CD8-positive, alpha-beta memory T cell (primary cell): ENCODE measurements at regions not wholly inside any gene's neighbourhood (a gene's known extent, or its start where the extent isn't known, plus 50 kb on each side); places are given as distances from the start of the nearest gene placed in this dataset.

ENCODE experiments used
- CTCF ChIA-PET: fragments of 350-600 bp; sonication (Branson Sonifier 250); formaldehyde crosslinking; loops from one replicate; lab custom pipeline; 2021; ENCODE audit warnings: antibody characterized with exemption; lab: Charles Lee
- POLR2A ChIA-PET: fragments of 350-600 bp; sonication (Branson Sonifier 250); formaldehyde crosslinking; loops from one replicate; lab custom pipeline; 2021; ENCODE audit warnings: antibody characterized with exemption; lab: Charles Lee
- DNase-seq, 5 donors: peaks; one replicate each; pipeline versions ENCODE4 v3.0.0 to v3.0.0-alpha.2; 2020 to 2022; ENCODE audit warnings: mixed read lengths in 1 of 5
- H3K27ac ChIP-seq: one replicate; pipeline ENCODE4 v1.7.0; 2013; ENCODE audit warnings: low read depth, mild to moderate bottlenecking, low read length, moderate library complexity
- H3K27me3 ChIP-seq: 2 replicates; pipeline ENCODE4 v1.7.0; 2013; ENCODE audit warnings: low read length, mild to moderate bottlenecking; ENCODE audit not compliant: insufficient read depth, poor library complexity, severe bottlenecking
- H3K36me3 ChIP-seq: 2 replicates; pipeline ENCODE4 v1.7.0; 2013; ENCODE audit warnings: mild to moderate bottlenecking, low read length, moderate library complexity; ENCODE audit not compliant: insufficient read depth
- H3K4me1 ChIP-seq: 2 replicates; pipeline ENCODE4 v1.7.0; 2013; ENCODE audit warnings: mild to moderate bottlenecking, low read length, moderate library complexity; ENCODE audit not compliant: insufficient read depth
- H3K4me3 ChIP-seq: 2 replicates; pipeline ENCODE4 v1.7.0; 2013; ENCODE audit warnings: mild to moderate bottlenecking, low read length
- H3K9me3 ChIP-seq: 2 replicates; pipeline ENCODE4 v1.7.0; 2013; ENCODE audit warnings: mild to moderate bottlenecking, low read length
- H3K27ac Mint-ChIP-seq, 8 donors: one replicate each; pipeline ENCODE4 v1.8.0; 2020 to 2021; ENCODE audit warnings: mixed read lengths in 8 of 8, mild to moderate bottlenecking in 6 of 8, inconsistent platforms in 3 of 8, moderate library complexity in 3 of 8
- H3K27me3 Mint-ChIP-seq, 2 donors: one replicate each; pipeline ENCODE4 v1.8.0; 2020 to 2021; ENCODE audit warnings: mixed read lengths in 2 of 2, mild to moderate bottlenecking in 1 of 2, moderate library complexity in 1 of 2
- H3K36me3 Mint-ChIP-seq, 3 donors: one replicate each; pipeline ENCODE4 v1.8.0; 2020 to 2021; ENCODE audit warnings: mixed read lengths in 3 of 3, inconsistent platforms in 1 of 3, mild to moderate bottlenecking in 1 of 3
- H3K4me1 Mint-ChIP-seq, 3 donors: one replicate each; pipeline ENCODE4 v1.8.0; 2020 to 2021; ENCODE audit warnings: mixed read lengths in 3 of 3, inconsistent platforms in 1 of 3, mild to moderate bottlenecking in 1 of 3
- H3K4me3 Mint-ChIP-seq, 7 donors: one replicate each; pipeline ENCODE4 v1.8.0; 2020 to 2021; ENCODE audit warnings: mixed read lengths in 7 of 7, mild to moderate bottlenecking in 6 of 7, moderate library complexity in 4 of 7, inconsistent platforms in 2 of 7
- H3K9me3 Mint-ChIP-seq, 5 donors: one replicate each; pipeline ENCODE4 v1.8.0; 2020 to 2022; ENCODE audit warnings: mixed read lengths in 5 of 5, mild to moderate bottlenecking in 3 of 5, moderate library complexity in 2 of 5, inconsistent platforms in 1 of 5

DNA sequence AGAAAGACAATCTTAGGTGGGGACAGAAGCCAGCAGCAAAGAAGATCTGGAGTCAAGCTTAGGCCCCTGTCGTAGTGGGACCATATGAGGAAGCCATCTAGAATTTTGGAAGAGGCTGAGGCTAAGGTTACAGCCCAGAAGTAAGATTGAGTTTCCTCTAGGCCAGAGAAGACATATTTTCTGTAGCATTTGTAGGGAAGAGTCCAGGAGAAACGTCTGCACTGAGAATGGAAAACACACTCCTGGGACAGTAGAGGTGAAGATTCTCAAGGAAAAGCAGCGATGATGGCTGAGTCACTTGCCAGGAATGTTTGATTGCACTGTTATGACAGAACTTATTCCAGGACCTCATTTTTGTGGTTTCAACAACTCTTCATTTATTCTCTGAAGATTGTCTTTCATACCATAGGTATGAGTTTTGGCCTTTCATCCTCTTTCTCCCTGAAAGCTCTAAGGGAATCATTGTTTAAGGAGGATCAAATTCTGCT is 107.2 kb downstream of the GTPBP8 start:
- ChIA-PET CTCF (interaction anchor here (0.6 kb wide), 1 partner anchor 1244 kb away, joined by 4 read pairs; no protein-coding TSS in a partner anchor), POLR2A (no interaction called here)
- no peak overlapping the region for H3K4me3 Mint-ChIP-seq

DNA sequence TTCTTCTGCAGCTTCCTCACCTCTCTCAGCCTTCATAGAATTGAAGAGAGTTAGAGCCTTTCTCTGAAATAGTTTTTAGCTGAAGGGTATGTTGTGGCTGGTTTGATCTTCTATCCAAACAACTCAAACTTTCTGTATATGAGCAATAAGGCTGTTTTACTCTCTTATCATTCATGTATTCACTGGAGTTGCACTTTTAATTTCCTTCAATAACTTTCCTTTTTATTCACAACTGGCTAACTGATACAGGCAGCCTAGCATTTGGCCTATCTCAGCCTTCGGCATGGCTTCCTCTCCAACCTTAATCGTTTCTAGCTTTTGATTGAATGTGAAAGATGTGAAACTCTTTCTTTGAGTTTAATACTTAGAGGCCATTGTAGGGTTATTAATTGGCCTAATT is 109.3 kb downstream of the GTPBP8 start:
- H3K4me1 ChIP-seq = no peaks in the 10 kb centered on the region
- H3K36me3 ChIP-seq = no peaks in the 10 kb centered on the region
- no peaks in the 10 kb centered on the region for H3K4me1 Mint-ChIP-seq
- peaks cover 0 to 23% (median 8%) of the 10 kb centered on the region in 3 donors for H3K36me3 Mint-ChIP-seq
- no peak overlapping the region for H3K4me3 ChIP-seq
- H3K27me3 ChIP-seq = no peaks in the 10 kb centered on the region
- H3K27ac ChIP-seq = no peak overlapping the region
- POLR2A ChIA-PET = no interaction called here
- H3K27ac Mint-ChIP-seq = peak overlapping the region in 1 of 8 donors; percentile 68
- DNase-seq = no peak
- H3K4me3 Mint-ChIP-seq = peak overlapping the region in 1 of 7 donors; percentile 10
- H3K9me3 ChIP-seq = no peaks in the 10 kb centered on the region
- H3K27me3 Mint-ChIP-seq = no peaks in the 10 kb centered on the region
- H3K9me3 Mint-ChIP-seq = no peaks in the 10 kb centered on the region
- CTCF ChIA-PET = no interaction called here

More for the DNA sequence above, 107.2 kb downstream of the GTPBP8 start:
- Mint-ChIP-seq H3K4me1 (no peaks in the 10 kb centered on the region), H3K36me3 (peaks cover 0 to 23% (median 8%) of the 10 kb centered on the region in 3 donors), H3K27ac (no peak overlapping the region), H3K9me3 (no peaks in the 10 kb centered on the region), H3K27me3 (peaks cover 0 to 2% of the 10 kb centered on the region in 2 donors)
- Histone ChIP-seq H3K4me1 (no peaks in the 10 kb centered on the region), H3K36me3 (no peaks in the 10 kb centered on the region), H3K4me3 (no peak overlapping the region), H3K27ac (no peak overlapping the region), H3K27me3 (no peaks in the 10 kb centered on the region), H3K9me3 (no peaks in the 10 kb centered on the region)
- no peak for DNase-seq

DNA sequence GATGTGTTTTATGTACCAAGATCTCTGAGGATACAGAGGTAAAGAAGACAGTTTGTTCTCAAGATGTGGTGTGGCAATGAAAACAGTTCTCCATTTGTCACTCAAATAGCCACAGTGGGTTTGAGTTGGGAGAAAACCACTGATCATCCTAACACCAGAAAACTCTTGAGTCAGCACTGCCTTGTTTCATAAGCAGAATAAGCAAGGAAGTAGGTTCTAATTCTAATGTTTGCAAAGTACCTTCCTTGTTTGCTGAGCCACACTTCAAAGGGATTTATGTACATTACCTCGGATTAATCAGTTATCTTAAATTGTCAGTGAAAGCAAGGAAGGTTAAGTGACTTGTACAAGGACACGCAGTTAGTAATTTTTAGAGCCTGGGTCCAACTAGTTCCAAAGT is 107.8 kb upstream of the BOC start:
- CTCF ChIA-PET = no interaction called here
- DNase-seq = no peak
- Histone ChIP-seq H3K4me1 (no peaks in the 10 kb centered on the region), H3K36me3 (no peaks in the 10 kb centered on the region), H3K27ac (no peak overlapping the region), H3K4me3 (no peak overlapping the region), H3K27me3 (no peaks in the 10 kb centered on the region), H3K9me3 (no peaks in the 10 kb centered on the region)
- Mint-ChIP-seq H3K4me1 (no peaks in the 10 kb centered on the region), H3K27ac (no peak overlapping the region), H3K4me3 (no peak overlapping the region), H3K9me3 (no peaks in the 10 kb centered on the region), H3K36me3 (peaks cover 0 to 18% (median 8%) of the 10 kb centered on the region in 3 donors), H3K27me3 (no peaks in the 10 kb centered on the region)
- POLR2A ChIA-PET = no interaction called here

DNA sequence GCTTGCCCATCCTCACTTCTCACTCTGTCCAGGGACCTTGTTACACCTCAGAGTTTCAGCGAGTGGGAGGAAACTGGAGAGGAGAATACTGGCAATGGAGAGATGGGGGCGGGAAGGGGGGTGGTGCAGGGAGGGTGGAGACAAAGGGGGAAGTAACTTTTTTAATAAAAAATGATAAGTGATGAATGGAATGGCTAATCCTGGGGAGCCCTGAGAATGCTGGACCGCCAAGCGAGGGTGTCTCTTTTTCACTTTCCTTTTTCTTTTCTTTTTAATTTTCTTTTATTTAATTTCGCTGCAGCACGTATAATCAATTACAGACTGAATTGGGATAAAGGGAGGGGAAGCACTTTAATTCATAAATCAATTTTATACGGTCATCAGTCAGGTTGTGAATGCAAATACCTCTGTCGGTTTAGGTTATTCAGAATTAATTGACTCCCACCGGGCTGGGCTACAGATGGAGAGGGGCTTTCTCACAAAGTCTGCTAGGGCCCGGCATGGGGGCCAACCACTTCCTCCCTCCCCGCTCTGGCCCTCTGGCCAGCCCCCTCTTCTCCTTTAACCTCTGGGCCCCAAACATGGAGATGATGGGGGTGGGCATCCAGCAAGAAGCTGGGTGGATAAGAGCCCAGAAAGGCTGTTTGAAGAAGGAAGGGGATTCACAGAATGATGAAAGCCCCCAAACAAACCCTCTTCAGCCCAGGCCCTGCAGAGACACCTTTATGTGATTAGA is 106.8 kb upstream of the BOC start:
- H3K9me3 Mint-ChIP-seq = no peaks in the 10 kb centered on the region
- no peak overlapping the region for H3K4me3 Mint-ChIP-seq
- H3K4me1 ChIP-seq = no peaks in the 10 kb centered on the region
- no peak for DNase-seq
- H3K4me1 Mint-ChIP-seq = no peaks in the 10 kb centered on the region
- H3K27me3 ChIP-seq = no peaks in the 10 kb centered on the region
- ChIA-PET POLR2A (no interaction called here), CTCF (no interaction called here)
- H3K27me3 Mint-ChIP-seq = no peaks in the 10 kb centered on the region
- no peak overlapping the region for H3K4me3 ChIP-seq
- peaks cover 0 to 13% (median 8%) of the 10 kb centered on the region in 3 donors for H3K36me3 Mint-ChIP-seq
- no peak overlapping the region for H3K27ac Mint-ChIP-seq
- no peaks in the 10 kb centered on the region for H3K9me3 ChIP-seq
- H3K27ac ChIP-seq = no peak overlapping the region
- H3K36me3 ChIP-seq = no peaks in the 10 kb centered on the region

DNA sequence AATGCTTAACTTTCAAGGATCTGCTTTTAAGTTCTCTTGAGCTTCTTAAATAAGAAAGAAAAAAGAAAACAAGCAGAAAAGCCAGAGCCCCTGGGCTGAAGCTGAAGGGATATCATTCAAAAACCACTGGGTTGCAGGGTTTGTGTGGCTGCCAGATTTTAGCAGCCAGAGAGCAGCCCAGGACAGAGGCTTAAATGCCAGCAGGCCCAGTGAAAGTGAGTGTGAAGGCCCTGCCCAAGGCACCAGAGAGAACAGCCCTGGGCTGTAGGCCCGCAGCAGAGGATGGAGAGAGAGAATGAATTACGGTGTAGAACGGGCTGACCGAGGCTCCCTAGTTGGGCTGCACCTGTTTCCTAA is 106.3 kb upstream of the BOC start:
- Histone ChIP-seq H3K9me3 (no peaks in the 10 kb centered on the region), H3K4me1 (no peaks in the 10 kb centered on the region), H3K36me3 (no peaks in the 10 kb centered on the region), H3K27ac (no peak overlapping the region), H3K27me3 (no peaks in the 10 kb centered on the region), H3K4me3 (no peak overlapping the region)
- Mint-ChIP-seq H3K4me1 (peaks cover 0 to 3% (median 0%) of the 10 kb centered on the region in 3 donors), H3K36me3 (peaks cover 0 to 11% (median 7%) of the 10 kb centered on the region in 3 donors), H3K4me3 (no peak overlapping the region), H3K9me3 (no peaks in the 10 kb centered on the region), H3K27me3 (no peaks in the 10 kb centered on the region), H3K27ac (no peak overlapping the region)
- DNase-seq = no peak
- ChIA-PET CTCF (no interaction called here), POLR2A (no interaction called here)

DNA sequence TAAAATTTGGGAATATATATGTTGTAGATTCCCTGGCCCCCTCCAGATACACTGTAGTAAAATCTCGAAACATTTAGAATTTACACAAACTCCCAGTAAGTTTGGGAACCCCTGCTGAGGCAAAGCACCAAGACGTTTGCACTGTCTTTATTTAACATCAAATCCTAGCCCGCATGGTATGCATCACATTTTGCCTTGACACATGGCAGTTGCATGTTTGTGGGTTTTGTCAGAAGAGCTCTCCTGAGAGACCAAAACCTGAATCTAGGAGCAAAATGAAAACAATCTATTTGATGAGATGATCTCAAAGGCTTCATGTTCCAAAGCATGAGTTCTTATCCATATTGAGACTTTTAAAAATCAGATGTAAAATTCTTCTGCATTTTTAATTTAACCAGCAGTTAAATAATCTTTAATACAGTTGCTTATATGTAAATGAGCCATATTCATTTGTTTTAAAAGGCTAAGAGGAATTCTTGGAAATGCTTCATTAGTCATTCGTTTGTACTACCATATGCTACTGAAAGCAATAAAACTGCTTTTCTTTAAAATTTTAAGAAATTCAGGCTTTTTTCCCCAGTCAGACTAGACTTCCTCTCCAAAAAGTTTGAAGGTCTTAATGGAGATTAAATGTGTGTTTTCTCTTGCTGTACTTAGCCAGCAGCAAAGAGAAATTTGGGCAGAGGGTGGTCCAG is 105.2 kb upstream of the BOC start:
- no peaks in the 10 kb centered on the region for H3K9me3 ChIP-seq
- no peak overlapping the region for H3K27ac ChIP-seq
- Mint-ChIP-seq H3K27ac (no peak overlapping the region), H3K36me3 (peaks cover 0 to 7% (median 6%) of the 10 kb centered on the region in 3 donors), H3K9me3 (no peaks in the 10 kb centered on the region), H3K27me3 (no peaks in the 10 kb centered on the region), H3K4me1 (peaks cover 5 to 9% (median 6%) of the 10 kb centered on the region in 3 donors), H3K4me3 (no peak overlapping the region)
- ChIA-PET POLR2A (no interaction called here), CTCF (interaction anchor here (1.0 kb wide), 1 partner anchor 12 kb away, joined by 3 read pairs; no protein-coding TSS in a partner anchor)
- no peak overlapping the region for H3K4me3 ChIP-seq
- no peak for DNase-seq
- H3K4me1 ChIP-seq = no peaks in the 10 kb centered on the region
- no peaks in the 10 kb centered on the region for H3K36me3 ChIP-seq
- no peaks in the 10 kb centered on the region for H3K27me3 ChIP-seq

DNA sequence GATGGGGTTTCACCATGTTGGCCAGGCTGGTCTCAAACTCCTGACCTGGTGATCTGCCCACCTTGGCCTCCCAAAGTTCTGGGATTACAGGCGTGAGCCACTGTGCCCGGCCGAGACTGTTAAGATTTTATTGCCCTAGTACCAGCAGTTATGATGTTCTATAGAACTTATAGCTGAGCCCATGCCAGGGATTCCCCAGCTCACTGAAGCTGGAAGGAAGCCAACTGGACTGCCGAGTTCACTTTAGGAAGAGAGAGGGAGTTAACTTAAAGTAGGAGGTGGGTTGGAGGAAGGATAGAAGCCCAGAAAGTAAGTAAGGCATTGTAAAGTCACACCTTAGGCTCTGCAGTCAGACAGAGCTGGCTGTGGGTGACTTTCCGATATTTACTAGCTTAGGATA is 101.1 kb upstream of the BOC start:
- DNase-seq = no peak
- no peak overlapping the region for H3K4me3 ChIP-seq
- Mint-ChIP-seq H3K4me3 (no peak overlapping the region), H3K27me3 (no peaks in the 10 kb centered on the region), H3K4me1 (peaks cover 10 to 13% (median 13%) of the 10 kb centered on the region in 3 donors), H3K27ac (peak overlapping the region in 1 of 8 donors; percentile 17), H3K9me3 (no peaks in the 10 kb centered on the region), H3K36me3 (peaks cover 0 to 5% (median 0%) of the 10 kb centered on the region in 3 donors)
- ChIA-PET POLR2A (no interaction called here), CTCF (no interaction called here)
- H3K9me3 ChIP-seq = no peaks in the 10 kb centered on the region
- no peaks in the 10 kb centered on the region for H3K27me3 ChIP-seq
- H3K4me1 ChIP-seq = no peaks in the 10 kb centered on the region
- H3K27ac ChIP-seq = no peak overlapping the region
- no peaks in the 10 kb centered on the region for H3K36me3 ChIP-seq

DNA sequence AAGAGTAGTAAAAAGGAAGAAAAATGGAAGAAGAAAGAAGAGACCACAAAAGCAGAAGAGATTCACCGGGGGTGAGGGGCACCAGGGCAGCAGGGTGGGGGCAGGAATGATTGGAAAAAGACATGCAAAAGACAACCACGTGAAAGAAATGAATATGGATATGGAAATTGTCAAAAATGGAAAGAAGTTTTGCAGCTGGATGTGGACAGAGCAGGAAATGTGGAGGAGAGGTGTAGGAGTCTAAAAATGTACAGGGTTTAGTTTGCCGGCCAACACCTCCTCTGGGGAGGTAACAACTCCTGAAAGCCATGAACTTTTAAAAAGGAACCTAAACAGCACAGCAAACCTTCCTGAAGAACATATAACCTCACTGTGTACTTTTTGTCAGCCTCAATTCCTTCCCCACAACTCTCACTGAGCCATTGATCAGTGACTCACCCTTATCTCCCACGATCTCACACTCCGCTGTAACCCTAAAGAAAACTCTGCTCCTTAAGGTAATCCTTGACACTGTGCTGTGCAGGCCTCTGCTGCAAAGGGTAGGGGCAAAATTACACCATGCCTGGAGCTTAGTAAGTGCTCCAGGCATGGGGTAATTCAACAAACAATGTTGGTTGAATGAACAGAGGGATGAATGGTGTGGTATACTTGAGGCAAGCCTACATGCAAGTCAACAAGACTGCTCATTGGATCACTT is 100.2 kb upstream of the BOC start:
- Histone ChIP-seq H3K36me3 (no peaks in the 10 kb centered on the region), H3K27me3 (no peaks in the 10 kb centered on the region), H3K9me3 (no peaks in the 10 kb centered on the region), H3K4me1 (no peaks in the 10 kb centered on the region), H3K4me3 (no peak overlapping the region), H3K27ac (no peak overlapping the region)
- Mint-ChIP-seq H3K27ac (peak overlapping the region in 5 of 8 donors; percentile 5 to 84 (median 34)), H3K4me1 (peaks cover 10 to 13% (median 13%) of the 10 kb centered on the region in 3 donors), H3K27me3 (no peaks in the 10 kb centered on the region), H3K9me3 (no peaks in the 10 kb centered on the region), H3K36me3 (peaks cover 0 to 5% (median 0%) of the 10 kb centered on the region in 3 donors), H3K4me3 (peak overlapping the region in 1 of 7 donors; percentile 7)
- ChIA-PET POLR2A (no interaction called here), CTCF (no interaction called here)
- peak in 1 of 5 donors; percentile 7 for DNase-seq
